HG02571 (cell line): ENCODE measurements at regions not wholly inside any gene's neighbourhood (a gene's known extent, or its start where the extent isn't known, plus 50 kb on each side); places are given as distances from the start of the nearest gene placed in this dataset.
"Not testable (repeated sequence)": the region's sequence is repeated elsewhere in the genome, so short reads cannot be mapped to it uniquely, and the experiment has no call there.

ENCODE experiments used
- ATAC-seq: cut with Tn5 transposase; IDR thresholded peaks from one replicate; pipeline ENCODE4 v1.9.1; 2021; ENCODE audit warnings: mild to moderate bottlenecking, moderate library complexity; ENCODE audit not compliant: unreplicated experiment

DNA sequence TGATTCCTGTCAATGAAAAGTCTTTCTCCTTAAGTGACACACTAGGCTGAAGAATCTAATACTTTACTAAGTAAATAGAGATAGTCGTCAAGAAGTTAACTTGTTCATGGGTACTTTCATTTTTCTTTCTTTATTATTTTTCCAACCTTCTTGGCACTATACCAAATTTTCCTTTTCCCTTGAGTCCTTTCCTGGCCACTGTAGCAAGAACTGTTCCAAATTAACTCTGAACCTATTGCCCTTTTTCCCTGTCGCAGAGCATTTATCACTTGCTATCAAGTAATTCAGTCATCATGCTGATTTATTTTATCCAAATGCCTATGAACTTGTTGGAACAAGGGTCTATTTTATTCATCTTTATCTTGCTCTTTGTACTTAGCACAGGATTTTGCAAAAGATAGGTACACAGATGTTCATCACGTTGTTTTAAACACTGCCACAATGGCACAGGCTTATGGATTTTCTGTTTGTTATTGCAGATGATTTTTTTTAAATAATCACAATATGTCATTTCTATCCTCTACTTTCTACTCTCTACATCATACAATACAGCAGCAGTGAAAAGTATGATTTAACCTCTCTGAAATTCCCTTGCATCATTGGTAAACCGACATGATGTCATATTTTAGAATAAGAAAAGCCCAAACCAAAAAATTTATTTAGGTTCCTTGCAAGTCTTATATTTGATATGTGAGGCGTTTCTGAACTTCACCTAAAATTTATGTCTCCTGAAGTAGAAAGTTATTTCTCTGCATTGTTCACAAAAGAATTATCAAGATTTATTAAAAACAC, 2352.3 kb downstream of the PCDH7 start:
- ATAC-seq: no peak

- ATAC-seq: no peak
These were observed 2353.6 kb downstream of the PCDH7 start for GRCh38 chr4:33073811-33074210.

DNA sequence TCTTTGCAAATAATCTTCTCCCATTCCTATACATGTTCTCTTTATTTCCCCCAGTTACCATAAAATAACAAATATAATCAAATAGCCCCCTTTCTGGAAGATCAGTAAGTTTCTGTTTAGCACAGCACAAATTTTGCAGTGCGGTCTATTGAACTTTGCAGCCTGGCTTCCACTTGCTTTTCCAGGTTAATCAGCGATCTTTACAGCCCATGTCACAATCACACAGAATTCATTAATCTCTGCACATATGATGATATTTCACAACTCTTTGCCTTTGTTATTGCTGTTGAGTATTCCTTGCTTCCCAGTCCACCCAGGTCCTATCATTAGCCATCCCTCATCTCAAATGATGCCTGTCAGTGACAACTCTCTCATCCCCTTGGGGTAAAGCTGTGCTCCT, 2358.0 kb downstream of the PCDH7 start:
- no peak for ATAC-seq

- ATAC-seq: no peak
These were observed 2360.1 kb downstream of the PCDH7 start for GRCh38 chr4:33080275-33080674.

- ATAC-seq: no peak
These were observed 2365.5 kb downstream of the PCDH7 start for GRCh38 chr4:33085709-33086108.

DNA sequence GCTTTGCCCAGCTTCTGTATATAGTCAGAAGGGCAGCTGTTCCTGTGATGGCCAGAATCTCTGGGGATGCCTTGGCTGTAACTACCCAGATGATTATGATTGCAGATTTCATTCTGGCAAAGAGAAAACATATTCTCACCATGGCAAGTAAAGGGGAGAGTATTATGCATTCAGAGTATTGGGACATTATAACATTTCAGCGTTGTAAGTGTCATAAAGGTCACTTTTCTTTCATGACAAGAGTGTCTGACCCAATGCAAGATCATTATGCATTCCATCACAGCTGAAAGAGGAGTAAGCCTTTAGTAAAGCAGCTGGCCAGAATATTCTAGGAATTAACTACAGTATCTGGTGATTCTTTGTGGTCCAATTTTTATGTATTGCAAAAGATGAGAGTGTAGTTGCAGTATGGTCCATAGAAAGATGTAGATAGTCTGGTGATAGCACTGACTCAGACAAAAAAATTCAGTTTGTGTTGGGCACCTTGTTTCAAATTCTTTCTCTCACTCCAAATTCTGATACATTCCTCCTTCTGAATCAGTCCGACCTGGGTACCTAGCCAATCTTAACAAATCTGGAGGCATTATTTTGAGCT, 2366.3 kb downstream of the PCDH7 start:
- no peak for ATAC-seq

GRCh38 chr4:33088713-33089112, 2368.5 kb downstream of the PCDH7 start:
- no peak for ATAC-seq

DNA sequence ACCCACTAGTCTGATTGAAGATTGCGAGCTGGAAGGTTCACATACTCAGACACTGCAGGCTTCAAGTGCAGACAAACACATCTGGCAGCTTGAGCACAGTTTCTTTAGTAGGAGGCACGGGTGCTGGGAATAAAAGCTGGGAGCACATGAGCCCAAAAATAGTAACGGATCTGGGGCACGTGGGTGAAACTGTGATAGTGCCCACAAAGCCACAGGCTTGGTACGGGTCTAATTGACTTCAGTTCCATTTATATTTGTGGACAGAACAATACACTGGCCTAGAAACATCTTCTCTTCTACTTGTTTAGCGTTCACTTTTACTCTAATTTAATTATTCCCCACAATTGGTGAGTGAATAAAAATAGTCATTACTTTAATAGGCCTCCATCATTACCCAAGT, 2370.7 kb downstream of the PCDH7 start:
- ATAC-seq: no peak

DNA sequence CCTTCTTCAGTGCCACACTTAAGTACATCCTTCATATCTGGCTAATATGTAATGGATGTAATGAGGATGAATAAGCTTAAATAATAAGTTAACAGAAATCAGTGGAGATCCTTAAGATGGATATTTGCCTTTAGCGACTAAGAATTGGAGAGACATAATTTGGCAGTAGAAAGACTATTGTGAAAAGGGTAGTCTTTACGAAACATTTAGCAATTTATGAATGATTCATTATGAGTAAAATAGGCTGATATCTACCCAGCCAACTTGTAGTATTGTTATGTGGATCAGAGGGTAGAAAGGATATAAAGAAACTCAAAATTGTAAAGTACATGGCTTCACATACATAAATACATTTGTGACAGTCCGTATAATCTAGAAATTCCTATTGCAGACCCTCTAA, 2371.8 kb downstream of the PCDH7 start:
- no peak for ATAC-seq

- ATAC-seq: peak; percentile 65
These were observed 2384.1 kb downstream of the PCDH7 start for GRCh38 chr4:33104273-33104672.

GRCh38 chr4:33107814-33108213, 2387.6 kb downstream of the PCDH7 start:
- no peak for ATAC-seq

- ATAC-seq: no peak
These were observed 2390.9 kb downstream of the PCDH7 start for GRCh38 chr4:33111117-33111516.

DNA sequence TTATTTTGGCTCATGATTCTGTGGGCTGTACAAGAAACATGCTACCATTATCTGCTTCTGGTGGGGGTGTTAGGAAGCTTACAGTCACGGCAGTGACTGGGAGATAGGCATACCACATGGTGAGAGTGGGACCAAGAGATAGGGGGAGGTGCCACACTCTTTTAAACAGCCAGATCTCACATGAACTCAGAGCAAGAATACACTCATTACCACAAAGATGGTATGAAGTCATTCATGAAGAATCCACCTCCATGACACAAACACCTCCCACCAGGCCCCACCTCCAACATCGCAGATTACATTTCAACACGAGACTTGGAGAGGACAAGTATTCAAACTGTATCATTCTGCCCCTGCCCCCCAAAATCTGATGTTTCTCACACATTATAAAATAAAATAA, 2396.7 kb downstream of the PCDH7 start:
- ATAC-seq: no peak

GRCh38 chr4:33126002-33126401, 2405.8 kb downstream of the PCDH7 start:
- no peak for ATAC-seq

- not testable (repeated sequence) for ATAC-seq
These were observed 2410.5 kb downstream of the PCDH7 start for GRCh38 chr4:33130662-33131061.

GRCh38 chr4:33133723-33134122, 2413.6 kb downstream of the PCDH7 start:
- ATAC-seq: no peak

- no peak for ATAC-seq
These were observed 2414.2 kb downstream of the PCDH7 start for GRCh38 chr4:33134366-33134765.

GRCh38 chr4:33149658-33150524, 2429.7 kb downstream of the PCDH7 start:
- no peak for ATAC-seq

GRCh38 chr4:33150525-33150910, 2430.3 kb downstream of the PCDH7 start:
- no peak for ATAC-seq

DNA sequence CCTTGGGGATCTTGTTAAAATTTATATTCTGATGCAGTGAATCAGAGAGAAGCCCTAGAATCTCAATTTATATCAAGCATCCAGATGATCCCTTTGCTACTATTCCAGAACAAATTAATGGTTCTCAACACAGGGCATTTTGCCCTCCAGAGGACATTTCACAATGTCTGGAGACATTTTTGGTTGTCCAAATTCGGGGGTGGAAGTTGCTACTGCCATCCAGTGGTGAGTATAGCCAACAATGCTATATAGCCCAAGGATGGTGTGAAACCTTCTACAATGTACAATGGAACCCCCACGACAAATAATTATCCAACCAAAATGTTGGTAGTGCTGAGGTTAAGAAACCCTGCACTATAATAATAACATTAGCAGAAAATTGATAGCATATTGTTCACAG, 2440.0 kb downstream of the PCDH7 start:
- ATAC-seq: no peak

DNA sequence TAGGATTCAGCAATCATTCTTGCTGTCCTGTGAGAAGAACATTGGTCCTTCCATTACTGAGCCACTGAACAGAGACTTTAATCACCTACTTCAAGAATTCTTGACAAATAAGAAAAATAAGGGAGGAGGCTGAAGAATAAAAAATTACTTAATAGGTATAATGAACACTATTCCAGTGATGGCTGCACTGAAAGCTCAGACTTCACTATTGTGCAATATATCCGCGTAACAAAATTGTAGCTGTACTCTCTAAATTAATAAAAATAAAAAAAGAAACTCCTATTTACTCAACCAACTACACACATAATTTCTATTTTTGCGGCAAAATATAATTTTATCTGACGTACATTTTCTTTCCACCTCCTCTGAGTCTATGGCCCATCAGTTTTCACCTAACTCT, 2441.0 kb downstream of the PCDH7 start:
- no peak for ATAC-seq

DNA sequence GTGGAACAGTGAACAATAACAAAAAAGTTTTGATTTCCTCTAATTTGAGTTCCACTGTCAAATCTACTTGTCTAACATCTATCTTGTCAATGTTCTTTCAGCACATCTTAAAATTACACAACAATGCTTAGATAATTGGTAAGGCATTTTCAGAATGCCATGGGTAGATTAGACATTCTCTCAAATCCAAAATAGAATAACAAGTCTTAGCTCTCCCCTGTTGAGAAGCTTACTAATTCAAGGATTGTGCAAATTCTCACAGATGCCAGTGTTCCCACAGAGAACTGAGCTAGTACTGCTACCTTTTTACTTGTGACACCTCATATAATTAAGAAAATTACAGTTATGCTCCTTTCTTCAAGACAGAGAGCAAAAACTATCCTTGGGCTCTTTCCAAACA, 2442.0 kb downstream of the PCDH7 start:
- no peak for ATAC-seq
